Colonic mucosa (tissue), 4 donors: ENCODE measurements at regions not wholly inside any gene's neighbourhood (a gene's known extent, or its start where the extent isn't known, plus 50 kb on each side); places are given as distances from the start of the nearest gene placed in this dataset.

Source experiments
- DNase-seq: peaks from one replicate; pipeline ENCODE4 v3.0.0-alpha.2; 2020
- H3K27ac ChIP-seq: fragments of 200-600 bp; one replicate; pipeline ENCODE4 v1.8.0; 2021
- H3K27me3 ChIP-seq: fragments of 200-600 bp; one replicate; pipeline ENCODE4 v1.8.0; 2021
- H3K36me3 ChIP-seq: fragments of 200-600 bp; one replicate; pipeline ENCODE4 v1.8.0; 2021
- H3K4me1 ChIP-seq: fragments of 200-600 bp; one replicate; pipeline ENCODE4 v1.8.0; 2021; ENCODE audit warnings: mild to moderate bottlenecking
- H3K4me3 ChIP-seq: fragments of 200-600 bp; one replicate; pipeline ENCODE4 v1.8.0; 2021
- H3K9ac ChIP-seq, 2 donors: one replicate each; pipeline ENCODE4 v1.7.0; 2013; ENCODE audit warnings: control low read depth in 2 of 2, low read depth in 2 of 2, low read length in 2 of 2
- H3K9me3 ChIP-seq: fragments of 200-600 bp; one replicate; pipeline ENCODE4 v1.8.0; 2021
- intact Hi-C: fragments of 100-400 bp; cut with DNase I; formaldehyde crosslinking; loops from one replicate; pipeline ENCODE4 v1.14.1; 2022
- TF ChIP-seq, protein P1 (sequence below): fragments of 200-600 bp; IDR thresholded peaks from one replicate; pipeline ENCODE4 v1.8.0; 2022; ENCODE audit warnings: antibody characterized with exemption, mild to moderate bottlenecking
- donor health status: healthy.
- donor health status: DM: no; HTN: no; CAD: no.
- donor health status: DM: no; HTN: no; CAD: no.

DNA sequence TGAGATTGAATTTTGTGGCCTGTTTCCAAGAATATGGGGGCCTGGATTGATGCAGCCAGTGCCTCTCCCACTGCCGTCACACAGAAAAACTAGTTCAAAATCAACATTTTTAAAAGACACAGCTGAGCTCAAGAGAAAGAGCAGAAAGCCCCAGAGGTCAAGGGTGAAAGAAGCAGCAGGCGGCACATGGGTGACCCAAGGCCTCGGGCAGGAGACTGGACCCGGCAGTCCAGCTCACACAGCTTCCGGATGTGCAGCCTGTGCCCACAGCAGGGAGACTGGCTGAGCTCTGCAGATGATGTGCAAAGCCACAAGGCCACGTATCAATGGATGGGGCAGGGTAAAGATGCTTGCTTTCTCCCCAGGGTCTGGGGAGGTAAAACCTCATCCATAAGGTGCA lies 50.4 kb upstream of the RNF32 start:
- DNase-seq: no peak
- Histone ChIP-seq H3K4me3 (no peak overlapping the region), H3K4me1 (no peaks in the 10 kb centered on the region), H3K36me3 (no peaks in the 10 kb centered on the region), H3K9me3 (no peaks in the 10 kb centered on the region), H3K27me3 (no peaks in the 10 kb centered on the region), H3K27ac (no peak overlapping the region), H3K9ac (no peak overlapping the region)
- TF ChIP-seq, protein P1, sequence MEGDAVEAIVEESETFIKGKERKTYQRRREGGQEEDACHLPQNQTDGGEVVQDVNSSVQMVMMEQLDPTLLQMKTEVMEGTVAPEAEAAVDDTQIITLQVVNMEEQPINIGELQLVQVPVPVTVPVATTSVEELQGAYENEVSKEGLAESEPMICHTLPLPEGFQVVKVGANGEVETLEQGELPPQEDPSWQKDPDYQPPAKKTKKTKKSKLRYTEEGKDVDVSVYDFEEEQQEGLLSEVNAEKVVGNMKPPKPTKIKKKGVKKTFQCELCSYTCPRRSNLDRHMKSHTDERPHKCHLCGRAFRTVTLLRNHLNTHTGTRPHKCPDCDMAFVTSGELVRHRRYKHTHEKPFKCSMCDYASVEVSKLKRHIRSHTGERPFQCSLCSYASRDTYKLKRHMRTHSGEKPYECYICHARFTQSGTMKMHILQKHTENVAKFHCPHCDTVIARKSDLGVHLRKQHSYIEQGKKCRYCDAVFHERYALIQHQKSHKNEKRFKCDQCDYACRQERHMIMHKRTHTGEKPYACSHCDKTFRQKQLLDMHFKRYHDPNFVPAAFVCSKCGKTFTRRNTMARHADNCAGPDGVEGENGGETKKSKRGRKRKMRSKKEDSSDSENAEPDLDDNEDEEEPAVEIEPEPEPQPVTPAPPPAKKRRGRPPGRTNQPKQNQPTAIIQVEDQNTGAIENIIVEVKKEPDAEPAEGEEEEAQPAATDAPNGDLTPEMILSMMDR: no peak
- intact Hi-C loops: no loop called here

DNA sequence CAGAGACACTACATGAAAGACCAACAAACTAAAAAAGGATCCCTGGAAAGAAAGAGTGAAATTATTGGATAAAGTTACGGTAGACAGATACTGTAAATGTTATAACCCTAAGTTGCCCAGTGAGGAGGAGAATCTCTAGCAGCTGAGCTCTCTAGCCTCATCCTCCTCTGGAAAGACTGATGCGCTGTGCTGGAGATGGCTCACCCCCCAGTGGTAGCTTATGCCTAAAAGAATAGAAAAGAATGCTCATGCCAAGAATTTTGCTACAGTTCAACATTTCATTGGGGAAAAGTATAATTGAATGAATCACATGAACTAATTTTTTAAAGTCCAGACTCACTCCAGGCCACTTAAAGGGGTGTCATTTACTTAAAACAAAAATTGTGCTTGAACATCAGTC lies 50.8 kb upstream of the RNF32 start:
- H3K27ac ChIP-seq: no peak overlapping the region
- TF ChIP-seq, protein P1: no peak
- H3K9ac ChIP-seq: no peak overlapping the region
- intact Hi-C loops: no loop called here
- H3K36me3 ChIP-seq: no peaks in the 10 kb centered on the region
- H3K9me3 ChIP-seq: no peaks in the 10 kb centered on the region
- no peak for DNase-seq
- no peaks in the 10 kb centered on the region for H3K27me3 ChIP-seq
- H3K4me3 ChIP-seq: no peak overlapping the region
- H3K4me1 ChIP-seq: no peaks in the 10 kb centered on the region

DNA sequence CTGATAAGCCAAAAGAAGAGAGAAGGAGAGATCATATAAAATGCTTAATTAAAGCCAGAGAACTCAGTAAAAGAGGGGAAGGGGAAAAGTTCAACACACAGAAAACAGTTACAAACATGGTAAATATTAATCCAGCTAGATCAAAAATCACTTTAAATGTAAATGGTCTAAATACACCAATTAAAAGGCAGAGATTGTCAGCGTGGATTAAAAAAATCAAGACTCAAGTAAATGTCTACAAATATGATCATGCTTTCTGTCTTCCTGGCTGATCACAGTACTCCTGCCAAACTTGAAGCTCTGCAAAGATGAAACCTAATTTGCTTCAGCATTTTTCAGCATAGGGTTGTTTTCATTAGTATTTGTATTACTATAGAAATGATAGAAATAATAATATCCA lies 54.6 kb upstream of the RNF32 start:
- Histone ChIP-seq H3K27ac (no peak overlapping the region), H3K27me3 (no peaks in the 10 kb centered on the region), H3K9me3 (no peaks in the 10 kb centered on the region), H3K36me3 (no peaks in the 10 kb centered on the region), H3K9ac (no peak overlapping the region), H3K4me1 (no peaks in the 10 kb centered on the region), H3K4me3 (no peak overlapping the region)
- intact Hi-C loops: no loop called here
- DNase-seq: no peak
- TF ChIP-seq, protein P1: no peak

DNA sequence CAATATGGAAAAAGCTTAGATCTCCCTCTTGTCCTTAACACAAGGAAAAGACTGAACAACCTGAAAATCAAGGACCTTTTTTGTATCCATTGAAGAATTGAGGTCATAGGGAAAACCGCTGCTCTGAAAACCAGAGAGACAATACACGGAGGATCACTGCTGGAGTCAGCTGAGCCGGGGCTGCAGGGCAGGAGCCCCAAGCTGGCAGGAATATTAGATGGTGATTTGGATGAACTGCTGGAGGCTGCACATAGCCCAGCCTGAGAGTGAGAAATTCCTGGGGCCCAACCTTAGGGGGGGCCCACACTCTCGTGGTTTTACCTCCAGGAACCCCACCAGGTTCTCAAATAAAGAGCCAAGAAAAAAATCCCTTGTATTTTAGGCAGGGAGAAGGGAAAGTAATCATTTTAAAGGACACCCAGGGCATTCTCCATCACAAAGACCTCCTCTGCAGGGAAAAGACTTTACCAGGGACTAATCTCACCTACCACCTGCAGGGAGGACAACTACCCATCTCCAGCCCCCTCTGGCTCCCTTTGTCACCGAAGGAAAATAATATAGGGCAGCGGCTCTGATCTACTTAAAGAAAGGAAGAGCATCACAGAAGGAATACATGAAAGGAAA lies 55.4 kb upstream of the RNF32 start:
- TF ChIP-seq, protein P1: no peak

DNA sequence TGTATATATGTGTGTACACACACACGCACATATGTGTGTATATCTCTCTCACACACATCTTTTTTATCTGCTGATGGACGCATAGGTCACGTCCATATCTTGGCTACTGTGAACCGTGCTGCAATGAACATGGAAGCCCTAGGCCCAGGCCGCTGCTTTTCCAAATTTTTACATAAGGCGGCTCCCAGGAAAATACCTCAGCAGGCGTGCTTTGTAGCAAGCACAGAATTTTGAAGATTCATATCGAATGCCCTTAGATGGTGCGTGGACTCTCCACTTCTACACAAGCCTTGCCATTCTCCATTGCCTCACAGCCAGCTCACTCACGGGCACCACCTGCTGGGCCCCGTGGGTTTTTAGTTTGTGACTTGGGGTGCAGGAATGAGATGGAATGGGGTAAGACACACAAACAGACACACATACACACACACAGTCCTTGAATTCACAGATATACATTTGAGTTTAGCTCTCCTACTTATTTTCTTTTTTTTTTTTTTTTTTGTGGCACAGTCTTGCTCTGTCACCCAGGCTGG lies 57.9 kb upstream of the RNF32 start:
- TF ChIP-seq, protein P1: no peak
- Histone ChIP-seq H3K4me1 (no peaks in the 10 kb centered on the region), H3K27me3 (no peaks in the 10 kb centered on the region), H3K36me3 (no peaks in the 10 kb centered on the region), H3K4me3 (no peak overlapping the region), H3K9ac (no peak overlapping the region), H3K9me3 (no peaks in the 10 kb centered on the region), H3K27ac (no peak overlapping the region)
- intact Hi-C loops: no loop called here
- DNase-seq: no peak

More for the DNA sequence above, 55.4 kb upstream of the RNF32 start:
- no peaks in the 10 kb centered on the region for H3K36me3 ChIP-seq
- intact Hi-C loops: no loop called here
- H3K27ac ChIP-seq: no peak overlapping the region
- no peaks in the 10 kb centered on the region for H3K9me3 ChIP-seq
- no peaks in the 10 kb centered on the region for H3K4me1 ChIP-seq
- no peak overlapping the region for H3K9ac ChIP-seq
- no peaks in the 10 kb centered on the region for H3K27me3 ChIP-seq
- no peak for DNase-seq
- no peak overlapping the region for H3K4me3 ChIP-seq
